ENCODE measurements at regions not wholly inside any gene's neighbourhood (a gene's known extent, or its start where the extent isn't known, plus 50 kb on each side); places are given as distances from the start of the nearest gene placed in this dataset.

DNA sequence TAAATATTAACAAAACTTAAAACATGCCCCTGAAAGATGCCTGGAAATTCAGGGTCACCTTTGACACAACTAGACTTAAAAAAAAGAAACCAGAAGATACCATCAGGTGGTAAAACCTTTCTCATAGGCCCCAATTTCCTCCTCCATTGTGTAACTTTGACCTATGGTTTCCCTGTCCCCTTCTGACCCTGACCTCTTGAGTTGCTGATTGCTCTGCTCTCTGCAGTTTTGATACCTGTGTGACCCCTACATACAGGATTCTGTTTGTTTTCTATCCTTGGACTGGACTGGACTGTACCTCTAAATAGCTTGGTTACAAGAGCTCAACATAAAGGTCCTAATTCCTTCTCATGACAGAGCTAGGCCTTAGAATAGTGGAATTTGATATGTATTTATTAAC is 220.6 kb downstream of the ZIC4 start:
- TF ChIP-seq POLR2AphosphoS5 (IDR thresholded peaks at IDR 0.05; ENCODE audit: low read depth, low read length) (no peak), SIN3A (IDR thresholded peaks at IDR 0.05; ENCODE audit: borderline replicate concordance, insufficient read depth, low read length) (no peak), TAF1 (IDR thresholded peaks at IDR 0.05; ENCODE audit: borderline replicate concordance, insufficient read depth, low read length) (no peak), FOXP2 (optimal IDR thresholded peaks at IDR 0.05; ENCODE audit: borderline replicate concordance, extremely low read depth, extremely low read length, insufficient read depth) (no peak)
- TF ChIP-seq, protein P1, sequence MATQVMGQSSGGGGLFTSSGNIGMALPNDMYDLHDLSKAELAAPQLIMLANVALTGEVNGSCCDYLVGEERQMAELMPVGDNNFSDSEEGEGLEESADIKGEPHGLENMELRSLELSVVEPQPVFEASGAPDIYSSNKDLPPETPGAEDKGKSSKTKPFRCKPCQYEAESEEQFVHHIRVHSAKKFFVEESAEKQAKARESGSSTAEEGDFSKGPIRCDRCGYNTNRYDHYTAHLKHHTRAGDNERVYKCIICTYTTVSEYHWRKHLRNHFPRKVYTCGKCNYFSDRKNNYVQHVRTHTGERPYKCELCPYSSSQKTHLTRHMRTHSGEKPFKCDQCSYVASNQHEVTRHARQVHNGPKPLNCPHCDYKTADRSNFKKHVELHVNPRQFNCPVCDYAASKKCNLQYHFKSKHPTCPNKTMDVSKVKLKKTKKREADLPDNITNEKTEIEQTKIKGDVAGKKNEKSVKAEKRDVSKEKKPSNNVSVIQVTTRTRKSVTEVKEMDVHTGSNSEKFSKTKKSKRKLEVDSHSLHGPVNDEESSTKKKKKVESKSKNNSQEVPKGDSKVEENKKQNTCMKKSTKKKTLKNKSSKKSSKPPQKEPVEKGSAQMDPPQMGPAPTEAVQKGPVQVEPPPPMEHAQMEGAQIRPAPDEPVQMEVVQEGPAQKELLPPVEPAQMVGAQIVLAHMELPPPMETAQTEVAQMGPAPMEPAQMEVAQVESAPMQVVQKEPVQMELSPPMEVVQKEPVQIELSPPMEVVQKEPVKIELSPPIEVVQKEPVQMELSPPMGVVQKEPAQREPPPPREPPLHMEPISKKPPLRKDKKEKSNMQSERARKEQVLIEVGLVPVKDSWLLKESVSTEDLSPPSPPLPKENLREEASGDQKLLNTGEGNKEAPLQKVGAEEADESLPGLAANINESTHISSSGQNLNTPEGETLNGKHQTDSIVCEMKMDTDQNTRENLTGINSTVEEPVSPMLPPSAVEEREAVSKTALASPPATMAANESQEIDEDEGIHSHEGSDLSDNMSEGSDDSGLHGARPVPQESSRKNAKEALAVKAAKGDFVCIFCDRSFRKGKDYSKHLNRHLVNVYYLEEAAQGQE (IDR thresholded peaks at IDR 0.05; ENCODE audit: insufficient read depth in 1 of 2, low read depth in 2 of 2, low read length in 2 of 2), result no peak

Measured in PFSK-1 (cell line).